ENCODE measurements at regions not wholly inside any gene's neighbourhood (a gene's known extent, or its start where the extent isn't known, plus 50 kb on each side); places are given as distances from the start of the nearest gene placed in this dataset.

- Histone ChIP-seq H3K4me1 (ENCODE audit: control insufficient read depth in 4 of 4, insufficient read depth in 4 of 4, low read length in 3 of 4) (no peaks in the 10 kb centered on the region), H3K9ac (ENCODE audit: low read depth in 1 of 2, low read length in 2 of 2) (no peak overlapping the region), H3K36me3 (ENCODE audit: control insufficient read depth in 4 of 4, insufficient read depth in 3 of 4, low read depth in 1 of 4, low read length in 3 of 4) (no peaks in the 10 kb centered on the region), H3K27me3 (ENCODE audit: control insufficient read depth in 4 of 4, insufficient read depth in 4 of 4, low read length in 3 of 4) (peaks cover 0 to 3% (median 0%) of the 10 kb centered on the region in 4 donors), H3K4me3 (ENCODE audit: low read depth in 1 of 3, low read length in 3 of 3) (no peak overlapping the region), H3K9me3 (ENCODE audit: control insufficient read depth in 4 of 4, low read length in 3 of 4) (peaks cover 0 to 3% (median 0%) of the 10 kb centered on the region in 4 donors), H3K27ac (ENCODE audit: low read depth in 1 of 2, low read length in 2 of 2) (no peak overlapping the region)
- WGBS: 51% methylated on average over 2 of the region's 2 CpGs
- no peak for DNase-seq (ENCODE audit: low spot score)
- TF ChIP-seq, protein P1, sequence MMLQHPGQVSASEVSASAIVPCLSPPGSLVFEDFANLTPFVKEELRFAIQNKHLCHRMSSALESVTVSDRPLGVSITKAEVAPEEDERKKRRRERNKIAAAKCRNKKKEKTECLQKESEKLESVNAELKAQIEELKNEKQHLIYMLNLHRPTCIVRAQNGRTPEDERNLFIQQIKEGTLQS (IDR thresholded peaks at IDR 0.05): no peak
- TF ChIP-seq RXRA (IDR thresholded peaks at IDR 0.05) (no peak), RAD21 (IDR thresholded peaks at IDR 0.05) (no peak), SP1 (IDR thresholded peaks at IDR 0.05) (no peak), HNF4G (IDR thresholded peaks at IDR 0.05) (no peak), MAX (IDR thresholded peaks at IDR 0.05) (no peak), FOXA1 (IDR thresholded peaks at IDR 0.05) (no peak), EGR1 (IDR thresholded peaks at IDR 0.05; ENCODE audit: low read depth in 2 of 2) (no peak), FOXA2 (IDR thresholded peaks at IDR 0.05) (no peak), HNF4A (conservative IDR thresholded peaks at IDR 0.05) (no peak), NR2F2 (IDR thresholded peaks at IDR 0.05) (no peak), JUND (IDR thresholded peaks at IDR 0.05) (no peak), TAF1 (conservative IDR thresholded peaks at IDR 0.05) (no peak), YY1 (IDR thresholded peaks at IDR 0.05) (no peak), GABPA (IDR thresholded peaks at IDR 0.05 in 1 of 2, conservative IDR thresholded peaks at IDR 0.05 in 1 of 2) (no peak)
- TF ChIP-seq, protein P2, sequence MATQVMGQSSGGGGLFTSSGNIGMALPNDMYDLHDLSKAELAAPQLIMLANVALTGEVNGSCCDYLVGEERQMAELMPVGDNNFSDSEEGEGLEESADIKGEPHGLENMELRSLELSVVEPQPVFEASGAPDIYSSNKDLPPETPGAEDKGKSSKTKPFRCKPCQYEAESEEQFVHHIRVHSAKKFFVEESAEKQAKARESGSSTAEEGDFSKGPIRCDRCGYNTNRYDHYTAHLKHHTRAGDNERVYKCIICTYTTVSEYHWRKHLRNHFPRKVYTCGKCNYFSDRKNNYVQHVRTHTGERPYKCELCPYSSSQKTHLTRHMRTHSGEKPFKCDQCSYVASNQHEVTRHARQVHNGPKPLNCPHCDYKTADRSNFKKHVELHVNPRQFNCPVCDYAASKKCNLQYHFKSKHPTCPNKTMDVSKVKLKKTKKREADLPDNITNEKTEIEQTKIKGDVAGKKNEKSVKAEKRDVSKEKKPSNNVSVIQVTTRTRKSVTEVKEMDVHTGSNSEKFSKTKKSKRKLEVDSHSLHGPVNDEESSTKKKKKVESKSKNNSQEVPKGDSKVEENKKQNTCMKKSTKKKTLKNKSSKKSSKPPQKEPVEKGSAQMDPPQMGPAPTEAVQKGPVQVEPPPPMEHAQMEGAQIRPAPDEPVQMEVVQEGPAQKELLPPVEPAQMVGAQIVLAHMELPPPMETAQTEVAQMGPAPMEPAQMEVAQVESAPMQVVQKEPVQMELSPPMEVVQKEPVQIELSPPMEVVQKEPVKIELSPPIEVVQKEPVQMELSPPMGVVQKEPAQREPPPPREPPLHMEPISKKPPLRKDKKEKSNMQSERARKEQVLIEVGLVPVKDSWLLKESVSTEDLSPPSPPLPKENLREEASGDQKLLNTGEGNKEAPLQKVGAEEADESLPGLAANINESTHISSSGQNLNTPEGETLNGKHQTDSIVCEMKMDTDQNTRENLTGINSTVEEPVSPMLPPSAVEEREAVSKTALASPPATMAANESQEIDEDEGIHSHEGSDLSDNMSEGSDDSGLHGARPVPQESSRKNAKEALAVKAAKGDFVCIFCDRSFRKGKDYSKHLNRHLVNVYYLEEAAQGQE (IDR thresholded peaks at IDR 0.05): no peak
- TF ChIP-seq, protein P3, sequence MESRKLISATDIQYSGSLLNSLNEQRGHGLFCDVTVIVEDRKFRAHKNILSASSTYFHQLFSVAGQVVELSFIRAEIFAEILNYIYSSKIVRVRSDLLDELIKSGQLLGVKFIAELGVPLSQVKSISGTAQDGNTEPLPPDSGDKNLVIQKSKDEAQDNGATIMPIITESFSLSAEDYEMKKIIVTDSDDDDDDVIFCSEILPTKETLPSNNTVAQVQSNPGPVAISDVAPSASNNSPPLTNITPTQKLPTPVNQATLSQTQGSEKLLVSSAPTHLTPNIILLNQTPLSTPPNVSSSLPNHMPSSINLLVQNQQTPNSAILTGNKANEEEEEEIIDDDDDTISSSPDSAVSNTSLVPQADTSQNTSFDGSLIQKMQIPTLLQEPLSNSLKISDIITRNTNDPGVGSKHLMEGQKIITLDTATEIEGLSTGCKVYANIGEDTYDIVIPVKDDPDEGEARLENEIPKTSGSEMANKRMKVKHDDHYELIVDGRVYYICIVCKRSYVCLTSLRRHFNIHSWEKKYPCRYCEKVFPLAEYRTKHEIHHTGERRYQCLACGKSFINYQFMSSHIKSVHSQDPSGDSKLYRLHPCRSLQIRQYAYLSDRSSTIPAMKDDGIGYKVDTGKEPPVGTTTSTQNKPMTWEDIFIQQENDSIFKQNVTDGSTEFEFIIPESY (IDR thresholded peaks at IDR 0.05): no peak
- TF ChIP-seq, protein P4, sequence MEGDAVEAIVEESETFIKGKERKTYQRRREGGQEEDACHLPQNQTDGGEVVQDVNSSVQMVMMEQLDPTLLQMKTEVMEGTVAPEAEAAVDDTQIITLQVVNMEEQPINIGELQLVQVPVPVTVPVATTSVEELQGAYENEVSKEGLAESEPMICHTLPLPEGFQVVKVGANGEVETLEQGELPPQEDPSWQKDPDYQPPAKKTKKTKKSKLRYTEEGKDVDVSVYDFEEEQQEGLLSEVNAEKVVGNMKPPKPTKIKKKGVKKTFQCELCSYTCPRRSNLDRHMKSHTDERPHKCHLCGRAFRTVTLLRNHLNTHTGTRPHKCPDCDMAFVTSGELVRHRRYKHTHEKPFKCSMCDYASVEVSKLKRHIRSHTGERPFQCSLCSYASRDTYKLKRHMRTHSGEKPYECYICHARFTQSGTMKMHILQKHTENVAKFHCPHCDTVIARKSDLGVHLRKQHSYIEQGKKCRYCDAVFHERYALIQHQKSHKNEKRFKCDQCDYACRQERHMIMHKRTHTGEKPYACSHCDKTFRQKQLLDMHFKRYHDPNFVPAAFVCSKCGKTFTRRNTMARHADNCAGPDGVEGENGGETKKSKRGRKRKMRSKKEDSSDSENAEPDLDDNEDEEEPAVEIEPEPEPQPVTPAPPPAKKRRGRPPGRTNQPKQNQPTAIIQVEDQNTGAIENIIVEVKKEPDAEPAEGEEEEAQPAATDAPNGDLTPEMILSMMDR (IDR thresholded peaks at IDR 0.05; ENCODE audit: low read depth, low read length, missing input control): no peak
Measured at GRCh38 chr3:87624860-87625259, 348.5 kb upstream of the POU1F1 start.

Measured in liver (tissue), 8 donors.